Neural cell (in vitro differentiated cells): ENCODE measurements at regions not wholly inside any gene's neighbourhood (a gene's known extent, or its start where the extent isn't known, plus 50 kb on each side); places are given as distances from the start of the nearest gene placed in this dataset.

Experiments used
- EZH2 ChIP-seq: fragments of 200-600, 300-800 bp; shearing (Covaris generic), sonication (generic); IDR thresholded peaks from 2 replicates; pipeline ENCODE4 v1.6.1; 2014; ENCODE audit warnings: antibody characterized with exemption, low read length, borderline replicate concordance, mild to moderate bottlenecking; ENCODE audit not compliant: insufficient read depth, poor library complexity, severe bottlenecking
- POLR2AphosphoS5 ChIP-seq: IDR thresholded peaks from 2 replicates; pipeline ENCODE4 v1.6.1; 2012
- RAD21 ChIP-seq: fragments of 450-650 bp; conservative IDR thresholded peaks from 2 replicates; pipeline ENCODE4 v1.6.1; 2014; ENCODE audit warnings: antibody characterized with exemption, mild to moderate bottlenecking, moderate library complexity
- REST ChIP-seq: IDR thresholded peaks from 2 replicates; pipeline ENCODE4 v1.6.1; 2012; ENCODE audit warnings: borderline replicate concordance
- SMC3 ChIP-seq: fragments of 450-650 bp; conservative IDR thresholded peaks from 2 replicates; pipeline ENCODE4 v1.6.1; 2014; ENCODE audit warnings: antibody characterized with exemption, mild to moderate bottlenecking, moderate library complexity; ENCODE audit not compliant: poor library complexity
- TAF1 ChIP-seq: IDR thresholded peaks from 2 replicates; pipeline ENCODE4 v1.6.1; 2012; ENCODE audit warnings: low read depth
- TF ChIP-seq, protein P1 (sequence below): fragments of 450-650 bp; IDR thresholded peaks from 2 replicates; pipeline ENCODE4 v1.5.1; 2014; ENCODE audit warnings: antibody characterized with exemption, mild to moderate bottlenecking, moderate library complexity; ENCODE audit not compliant: poor library complexity, severe bottlenecking

GRCh38 chr1:217180443-217180842 is 450.4 kb downstream of the GPATCH2 start:
- TF ChIP-seq, protein P1, sequence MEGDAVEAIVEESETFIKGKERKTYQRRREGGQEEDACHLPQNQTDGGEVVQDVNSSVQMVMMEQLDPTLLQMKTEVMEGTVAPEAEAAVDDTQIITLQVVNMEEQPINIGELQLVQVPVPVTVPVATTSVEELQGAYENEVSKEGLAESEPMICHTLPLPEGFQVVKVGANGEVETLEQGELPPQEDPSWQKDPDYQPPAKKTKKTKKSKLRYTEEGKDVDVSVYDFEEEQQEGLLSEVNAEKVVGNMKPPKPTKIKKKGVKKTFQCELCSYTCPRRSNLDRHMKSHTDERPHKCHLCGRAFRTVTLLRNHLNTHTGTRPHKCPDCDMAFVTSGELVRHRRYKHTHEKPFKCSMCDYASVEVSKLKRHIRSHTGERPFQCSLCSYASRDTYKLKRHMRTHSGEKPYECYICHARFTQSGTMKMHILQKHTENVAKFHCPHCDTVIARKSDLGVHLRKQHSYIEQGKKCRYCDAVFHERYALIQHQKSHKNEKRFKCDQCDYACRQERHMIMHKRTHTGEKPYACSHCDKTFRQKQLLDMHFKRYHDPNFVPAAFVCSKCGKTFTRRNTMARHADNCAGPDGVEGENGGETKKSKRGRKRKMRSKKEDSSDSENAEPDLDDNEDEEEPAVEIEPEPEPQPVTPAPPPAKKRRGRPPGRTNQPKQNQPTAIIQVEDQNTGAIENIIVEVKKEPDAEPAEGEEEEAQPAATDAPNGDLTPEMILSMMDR = no peak
- TF ChIP-seq POLR2AphosphoS5 (no peak), REST (no peak), EZH2 (no peak), TAF1 (no peak), RAD21 (no peak), SMC3 (no peak)
